H9 (cell line): ENCODE measurements at regions not wholly inside any gene's neighbourhood (a gene's known extent, or its start where the extent isn't known, plus 50 kb on each side); places are given as distances from the start of the nearest gene placed in this dataset.
A peak's percentile ranks its signal among the peaks of the same experiment; 100 is the strongest.

Experiments
- DNase-seq: peaks from one replicate; pipeline ENCODE4 v3.0.0-alpha.2; 2017
- H2AFZ ChIP-seq: one replicate; pipeline ENCODE4 v1.6.1; 2013; ENCODE audit warnings: mild to moderate bottlenecking, low read length, control low read depth, moderate library complexity
- H2AK5ac ChIP-seq: 2 replicates; pipeline ENCODE4 v1.6.1; 2013; ENCODE audit warnings: low read length, control low read depth, mixed read lengths; ENCODE audit not compliant: insufficient read length
- H2BK120ac ChIP-seq: one replicate; pipeline ENCODE4 v1.6.1; 2013; ENCODE audit warnings: low read depth, mild to moderate bottlenecking, low read length, control low read depth, inconsistent platforms; ENCODE audit not compliant: poor library complexity, severe bottlenecking
- H2BK12ac ChIP-seq: 2 replicates; pipeline ENCODE4 v1.6.1; 2013; ENCODE audit warnings: low read length, control low read depth, mixed read lengths, low read depth; ENCODE audit not compliant: insufficient read length
- H2BK15ac ChIP-seq: 2 replicates; pipeline ENCODE4 v1.6.1; 2013; ENCODE audit warnings: low read depth, low read length, control low read depth
- H2BK20ac ChIP-seq: one replicate; pipeline ENCODE4 v1.6.1; 2013; ENCODE audit warnings: low read depth, mild to moderate bottlenecking, low read length, control low read depth, inconsistent platforms; ENCODE audit not compliant: poor library complexity, severe bottlenecking
- H2BK5ac ChIP-seq: 2 replicates; pipeline ENCODE4 v1.6.1; 2013; ENCODE audit warnings: low read length, control low read depth, mixed read lengths; ENCODE audit not compliant: insufficient read length
- H3K14ac ChIP-seq: 2 replicates; pipeline ENCODE4 v1.6.1; 2013; ENCODE audit warnings: low read length, control low read depth; ENCODE audit not compliant: insufficient read depth
- H3K18ac ChIP-seq: 2 replicates; pipeline ENCODE4 v1.6.1; 2013; ENCODE audit warnings: low read depth, mild to moderate bottlenecking, mixed read lengths, low read length, control low read depth; ENCODE audit not compliant: insufficient read length
- H3K23ac ChIP-seq: 2 replicates; pipeline ENCODE4 v1.6.1; 2013; ENCODE audit warnings: low read length, control low read depth, mixed read lengths, low read depth; ENCODE audit not compliant: insufficient read length
- H3K23me2 ChIP-seq: 2 replicates; pipeline ENCODE4 v1.6.1; 2013; ENCODE audit warnings: low read depth, mild to moderate bottlenecking, mixed read lengths, low read length, control low read depth; ENCODE audit not compliant: insufficient read length, poor library complexity, severe bottlenecking
- H3K27ac ChIP-seq: 2 replicates; pipeline ENCODE4 v1.5.1; 2013; ENCODE audit warnings: low read length, control low read depth, mixed read lengths, low read depth; ENCODE audit not compliant: insufficient read length
- H3K27me3 ChIP-seq: 2 replicates; pipeline ENCODE4 v1.6.1; 2013; ENCODE audit warnings: low read length, control low read depth, inconsistent platforms; ENCODE audit not compliant: insufficient read depth
- H3K4ac ChIP-seq: 2 replicates; pipeline ENCODE4 v1.6.1; 2013; ENCODE audit warnings: low read depth, mild to moderate bottlenecking, control low read depth, inconsistent platforms, low read length, moderate library complexity
- H3K4me1 ChIP-seq: 2 replicates; pipeline ENCODE4 v1.6.1; 2013; ENCODE audit warnings: low read length, control low read depth, inconsistent platforms; ENCODE audit not compliant: insufficient read depth
- H3K4me2 ChIP-seq: 2 replicates; pipeline ENCODE4 v1.6.1; 2013; ENCODE audit warnings: low read length, control low read depth, mixed read lengths; ENCODE audit not compliant: insufficient read length, insufficient read depth
- H3K56ac ChIP-seq: 2 replicates; pipeline ENCODE4 v1.6.1; 2013; ENCODE audit warnings: low read depth, mild to moderate bottlenecking, mixed read lengths, low read length, control low read depth; ENCODE audit not compliant: insufficient read length
- H3K79me1 ChIP-seq: 2 replicates; pipeline ENCODE4 v1.6.1; 2013; ENCODE audit warnings: low read depth, mild to moderate bottlenecking, moderate library complexity, low read length, control low read depth, inconsistent platforms; ENCODE audit not compliant: insufficient read depth, poor library complexity, severe bottlenecking
- H3K79me2 ChIP-seq: 2 replicates; pipeline ENCODE4 v1.6.1; 2013; ENCODE audit warnings: low read length, control low read depth, inconsistent platforms; ENCODE audit not compliant: insufficient read depth
- H3K9ac ChIP-seq: 2 replicates; pipeline ENCODE4 v1.6.1; 2013; ENCODE audit warnings: low read length, control low read depth, mixed read lengths; ENCODE audit not compliant: insufficient read length; ENCODE audit errors: extremely low read depth
- H3K9me3 ChIP-seq: one replicate; pipeline ENCODE4 v1.6.1; 2013; ENCODE audit warnings: low read depth, low read length, inconsistent platforms; ENCODE audit not compliant: control insufficient read depth
- H3T11ph ChIP-seq: one replicate; pipeline ENCODE4 v1.6.1; 2013; ENCODE audit warnings: mild to moderate bottlenecking, low read length, control low read depth, inconsistent platforms
- H4K20me1 ChIP-seq: one replicate; pipeline ENCODE4 v1.6.1; 2013; ENCODE audit not compliant: control insufficient read depth, insufficient read length, insufficient read depth
- H4K5ac ChIP-seq: 2 replicates; pipeline ENCODE4 v1.6.1; 2013; ENCODE audit warnings: low read depth, mild to moderate bottlenecking, mixed read lengths, low read length, control low read depth; ENCODE audit not compliant: insufficient read length
- H4K8ac ChIP-seq: replicated peaks from 2 replicates; pipeline ENCODE4 v1.6.1; 2013; ENCODE audit warnings: low read length, control low read depth, mixed read lengths, low read depth; ENCODE audit not compliant: insufficient read length
- H4K91ac ChIP-seq: 2 replicates; pipeline ENCODE4 v1.6.1; 2013; ENCODE audit warnings: low read depth, mild to moderate bottlenecking, moderate library complexity, mixed read lengths, low read length, control low read depth; ENCODE audit not compliant: insufficient read length
- H3K27ac Mint-ChIP-seq, 3 experiments: 2 replicates in 2 of 3; 3 replicates in 1 of 3; pipeline ENCODE4 v1.8.0; 2020 to 2021; ENCODE audit warnings: mixed read lengths in 3 of 3, mild to moderate bottlenecking in 1 of 3, moderate library complexity in 1 of 3
- H3K27me3 Mint-ChIP-seq: 2 replicates; pipeline ENCODE4 v1.8.0; 2021; ENCODE audit warnings: low read depth, mild to moderate bottlenecking, moderate library complexity, mixed read lengths
- H3K36me3 Mint-ChIP-seq, 3 experiments: 2 replicates in 2 of 3; 3 replicates in 1 of 3; pipeline ENCODE4 v1.8.0; 2020 to 2021; ENCODE audit warnings: low read depth in 3 of 3, mixed read lengths in 3 of 3; ENCODE audit not compliant: insufficient read depth in 1 of 3
- H3K4me1 Mint-ChIP-seq, 2 experiments: 2 replicates each; pipeline ENCODE4 v1.8.0; 2020; ENCODE audit warnings: mixed read lengths in 2 of 2
- H3K4me3 Mint-ChIP-seq, 2 experiments: 2 replicates in 1 of 2; 3 replicates in 1 of 2; pipeline ENCODE4 v1.8.0; 2020 to 2021; ENCODE audit warnings: mild to moderate bottlenecking in 2 of 2, mixed read lengths in 2 of 2, moderate library complexity in 1 of 2
- H3K9me3 Mint-ChIP-seq, 2 experiments: 2 replicates in 1 of 2; 3 replicates in 1 of 2; pipeline ENCODE4 v1.8.0; 2020; ENCODE audit warnings: mild to moderate bottlenecking in 2 of 2, mixed read lengths in 2 of 2, moderate library complexity in 1 of 2
- WGBS: extraction: QIAGEN DNeasy Blood & Tissue Kit; methylation state at CpG from one replicate; pipeline ENCODE4 v1.1.7; 2013; ENCODE audit warnings: missing lambda C conversion rate, low lambda C conversion rate, mixed read lengths; ENCODE audit not compliant: insufficient read length; ENCODE audit errors: extremely low coverage; 5-methylcytosine and 5-hydroxymethylcytosine counted together
- TF ChIP-seq, protein P1 (sequence below): fragments of 200-600 bp; sonication (generic); conservative IDR thresholded peaks from 3 replicates; pipeline ENCODE4 v1.8.0; 2021; ENCODE audit warnings: antibody characterized with exemption, mild to moderate bottlenecking

DNA sequence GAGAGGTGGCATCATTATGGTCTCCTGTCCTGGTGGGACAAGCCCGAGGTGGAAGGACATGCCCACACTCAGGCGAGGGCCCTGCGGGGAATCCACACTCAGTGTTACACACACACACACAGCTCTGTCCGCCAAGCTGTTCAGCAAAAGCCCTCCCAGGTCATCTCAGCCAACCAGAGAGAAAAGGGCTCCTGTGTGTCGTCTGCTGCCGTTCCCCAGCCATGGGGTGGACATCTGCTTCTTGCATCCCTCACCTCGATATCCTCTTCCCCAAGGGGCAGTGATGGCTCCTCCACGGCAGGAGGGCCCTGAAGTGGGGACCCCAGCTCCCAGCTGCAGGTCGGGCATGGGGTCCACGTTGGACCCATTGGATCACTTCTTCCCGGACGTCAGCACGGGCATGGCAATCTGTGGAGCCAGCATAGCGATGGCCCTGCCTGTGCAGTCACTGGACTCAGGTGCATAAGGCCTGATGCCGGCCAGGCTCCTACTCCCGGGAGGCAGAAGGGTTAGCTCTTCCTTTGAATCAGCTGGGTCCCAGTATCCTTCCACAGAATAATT lies 290.1 kb downstream of the C16orf95 start:
- TF ChIP-seq, protein P1, sequence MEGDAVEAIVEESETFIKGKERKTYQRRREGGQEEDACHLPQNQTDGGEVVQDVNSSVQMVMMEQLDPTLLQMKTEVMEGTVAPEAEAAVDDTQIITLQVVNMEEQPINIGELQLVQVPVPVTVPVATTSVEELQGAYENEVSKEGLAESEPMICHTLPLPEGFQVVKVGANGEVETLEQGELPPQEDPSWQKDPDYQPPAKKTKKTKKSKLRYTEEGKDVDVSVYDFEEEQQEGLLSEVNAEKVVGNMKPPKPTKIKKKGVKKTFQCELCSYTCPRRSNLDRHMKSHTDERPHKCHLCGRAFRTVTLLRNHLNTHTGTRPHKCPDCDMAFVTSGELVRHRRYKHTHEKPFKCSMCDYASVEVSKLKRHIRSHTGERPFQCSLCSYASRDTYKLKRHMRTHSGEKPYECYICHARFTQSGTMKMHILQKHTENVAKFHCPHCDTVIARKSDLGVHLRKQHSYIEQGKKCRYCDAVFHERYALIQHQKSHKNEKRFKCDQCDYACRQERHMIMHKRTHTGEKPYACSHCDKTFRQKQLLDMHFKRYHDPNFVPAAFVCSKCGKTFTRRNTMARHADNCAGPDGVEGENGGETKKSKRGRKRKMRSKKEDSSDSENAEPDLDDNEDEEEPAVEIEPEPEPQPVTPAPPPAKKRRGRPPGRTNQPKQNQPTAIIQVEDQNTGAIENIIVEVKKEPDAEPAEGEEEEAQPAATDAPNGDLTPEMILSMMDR, result no peak
- Histone ChIP-seq H4K5ac (no peak overlapping the region), H4K8ac (no peak overlapping the region), H3K9me3 (no peaks in the 10 kb centered on the region), H3K56ac (no peak overlapping the region), H4K20me1 (no peaks in the 10 kb centered on the region), H3K4me2 (no peak overlapping the region), H3K4ac (no peak overlapping the region), H3T11ph (no peak overlapping the region), H4K91ac (no peak overlapping the region), H3K18ac (no peak overlapping the region), H3K27ac (no peak overlapping the region), H3K23me2 (no peaks in the 10 kb centered on the region), H2BK20ac (no peak overlapping the region), H3K4me1 (no peaks in the 10 kb centered on the region), H3K23ac (no peak overlapping the region), H2BK15ac (no peak overlapping the region), H3K79me2 (no peaks in the 10 kb centered on the region), H2AK5ac (no peak overlapping the region), H2BK120ac (no peak overlapping the region), H3K27me3 (no peaks in the 10 kb centered on the region), H2BK12ac (no peak overlapping the region), H2BK5ac (no peak overlapping the region), H3K14ac (no peak overlapping the region), H3K9ac (no peak overlapping the region), H3K79me1 (no peaks in the 10 kb centered on the region), H2AFZ (no peak overlapping the region)
- no peak overlapping the region; a peak in 1 of 7 replicates for H3K27ac Mint-ChIP-seq
- H3K36me3 Mint-ChIP-seq, result peaks cover 0 to 3% (median 0%) of the 10 kb centered on the region in 3 experiments; a peak in 2 of 7 replicates
- peaks cover 3% of the 10 kb centered on the region in 2 experiments; a peak in 2 of 5 replicates for H3K9me3 Mint-ChIP-seq
- H3K4me1 Mint-ChIP-seq, result no peaks in the 10 kb centered on the region
- peaks cover 7% of the 10 kb centered on the region for H3K27me3 Mint-ChIP-seq
- WGBS, result no CpG with 5 or more reads among the region's 16 CpGs
- DNase-seq, result no peak
- peak overlapping the region in 1 of 2 experiments; percentile 23; a peak in 1 of 5 replicates for H3K4me3 Mint-ChIP-seq
